IPS-20b (cell line): ENCODE measurements at regions not wholly inside any gene's neighbourhood (a gene's known extent, or its start where the extent isn't known, plus 50 kb on each side); places are given as distances from the start of the nearest gene placed in this dataset.

ENCODE experiments used
- H3K27ac ChIP-seq: one replicate; pipeline ENCODE4 v1.5.1; 2013; ENCODE audit warnings: low read length
- H3K27me3 ChIP-seq: 2 replicates; pipeline ENCODE4 v1.6.1; 2013; ENCODE audit warnings: mild to moderate bottlenecking, low read length, inconsistent platforms; ENCODE audit not compliant: insufficient read depth
- H3K36me3 ChIP-seq: 2 replicates; pipeline ENCODE4 v1.6.1; 2013; ENCODE audit warnings: low read depth, mild to moderate bottlenecking, inconsistent platforms, low read length, moderate library complexity; ENCODE audit not compliant: insufficient read depth
- H3K4me1 ChIP-seq: 2 replicates; pipeline ENCODE4 v1.6.1; 2013; ENCODE audit warnings: mild to moderate bottlenecking, control low read depth, inconsistent platforms, low read length, moderate library complexity; ENCODE audit not compliant: insufficient read depth
- H3K4me3 ChIP-seq: 2 replicates; pipeline ENCODE4 v1.5.1; 2013; ENCODE audit warnings: mild to moderate bottlenecking, low read length, inconsistent platforms
- H3K9ac ChIP-seq: 2 replicates; pipeline ENCODE4 v1.6.1; 2013; ENCODE audit warnings: low read depth, mild to moderate bottlenecking, inconsistent platforms, low read length, moderate library complexity
- H3K9me3 ChIP-seq: 2 replicates; pipeline ENCODE4 v1.6.1; 2013; ENCODE audit warnings: mild to moderate bottlenecking, low read depth, low read length, inconsistent platforms; ENCODE audit not compliant: insufficient read depth

GRCh38 chr15:47824147-47824546 lies 106.8 kb downstream of the SEMA6D start:
- Histone ChIP-seq H3K27ac (no peak overlapping the region), H3K27me3 (no peaks in the 10 kb centered on the region), H3K36me3 (no peaks in the 10 kb centered on the region), H3K4me3 (no peak overlapping the region), H3K4me1 (peaks cover 4% of the 10 kb centered on the region; the same call in 1 of the 2 replicates), H3K9me3 (no peaks in the 10 kb centered on the region), H3K9ac (no peak overlapping the region)

GRCh38 chr15:47829667-47830066 lies 112.4 kb downstream of the SEMA6D start:
- H3K27me3 ChIP-seq, result no peaks in the 10 kb centered on the region
- no peaks in the 10 kb centered on the region for H3K4me1 ChIP-seq
- no peak overlapping the region for H3K9ac ChIP-seq
- no peak overlapping the region for H3K4me3 ChIP-seq
- no peaks in the 10 kb centered on the region for H3K36me3 ChIP-seq
- peaks cover 3% of the 10 kb centered on the region; the same call in 1 of the 2 replicates for H3K9me3 ChIP-seq
- no peak overlapping the region for H3K27ac ChIP-seq

GRCh38 chr15:47834093-47834492 lies 116.8 kb downstream of the SEMA6D start:
- Histone ChIP-seq H3K36me3 (no peaks in the 10 kb centered on the region), H3K4me1 (no peaks in the 10 kb centered on the region), H3K27me3 (no peaks in the 10 kb centered on the region), H3K9me3 (peaks cover 3% of the 10 kb centered on the region; the same call in 1 of the 2 replicates), H3K27ac (no peak overlapping the region), H3K4me3 (no peak overlapping the region), H3K9ac (no peak overlapping the region)

- no peaks in the 10 kb centered on the region for H3K4me1 ChIP-seq
- H3K27me3 ChIP-seq, result no peaks in the 10 kb centered on the region
- H3K9me3 ChIP-seq, result no peaks in the 10 kb centered on the region
- H3K27ac ChIP-seq, result no peak overlapping the region
- no peaks in the 10 kb centered on the region for H3K36me3 ChIP-seq
- H3K4me3 ChIP-seq, result no peak overlapping the region
- no peak overlapping the region for H3K9ac ChIP-seq
These were observed 122.0 kb downstream of the SEMA6D start for GRCh38 chr15:47839233-47839825.

- no peaks in the 10 kb centered on the region for H3K27me3 ChIP-seq
These were observed 125.9 kb downstream of the SEMA6D start for GRCh38 chr15:47843124-47843663.

GRCh38 chr15:47844437-47844836 lies 127.1 kb downstream of the SEMA6D start:
- Histone ChIP-seq H3K4me3 (no peak overlapping the region), H3K4me1 (no peaks in the 10 kb centered on the region), H3K9ac (no peak overlapping the region), H3K27ac (no peak overlapping the region), H3K27me3 (no peaks in the 10 kb centered on the region), H3K9me3 (no peaks in the 10 kb centered on the region), H3K36me3 (no peaks in the 10 kb centered on the region)

More at GRCh38 chr15:47843124-47843663, 125.9 kb downstream of the SEMA6D start:
- no peak overlapping the region for H3K9ac ChIP-seq
- no peaks in the 10 kb centered on the region for H3K4me1 ChIP-seq
- H3K36me3 ChIP-seq, result no peaks in the 10 kb centered on the region
- no peak overlapping the region for H3K4me3 ChIP-seq
- no peak overlapping the region for H3K27ac ChIP-seq
- no peaks in the 10 kb centered on the region for H3K9me3 ChIP-seq

GRCh38 chr15:47846128-47846868 lies 129.0 kb downstream of the SEMA6D start:
- Histone ChIP-seq H3K4me1 (no peaks in the 10 kb centered on the region), H3K4me3 (no peak overlapping the region), H3K9me3 (no peaks in the 10 kb centered on the region), H3K36me3 (no peaks in the 10 kb centered on the region), H3K27me3 (no peaks in the 10 kb centered on the region), H3K27ac (no peak overlapping the region), H3K9ac (no peak overlapping the region)

GRCh38 chr15:47846876-47847275 lies 129.6 kb downstream of the SEMA6D start:
- H3K27ac ChIP-seq, result no peak overlapping the region
- no peaks in the 10 kb centered on the region for H3K27me3 ChIP-seq
- H3K9me3 ChIP-seq, result no peaks in the 10 kb centered on the region
- H3K4me3 ChIP-seq, result no peak overlapping the region
- no peak overlapping the region for H3K9ac ChIP-seq
- H3K36me3 ChIP-seq, result no peaks in the 10 kb centered on the region
- H3K4me1 ChIP-seq, result no peaks in the 10 kb centered on the region

- Histone ChIP-seq H3K36me3 (no peaks in the 10 kb centered on the region), H3K9me3 (no peaks in the 10 kb centered on the region), H3K27me3 (no peaks in the 10 kb centered on the region), H3K27ac (no peak overlapping the region), H3K4me1 (peaks cover 9% of the 10 kb centered on the region), H3K9ac (no peak overlapping the region), H3K4me3 (no peak overlapping the region)
These were observed 138.8 kb downstream of the SEMA6D start for GRCh38 chr15:47856071-47856470.

- Histone ChIP-seq H3K4me1 (peaks cover 19% of the 10 kb centered on the region), H3K9me3 (no peaks in the 10 kb centered on the region), H3K27me3 (no peaks in the 10 kb centered on the region), H3K9ac (no peak overlapping the region), H3K4me3 (no peak overlapping the region), H3K36me3 (no peaks in the 10 kb centered on the region), H3K27ac (no peak overlapping the region)
These were observed 139.9 kb downstream of the SEMA6D start for GRCh38 chr15:47857014-47857775.

- H3K27me3 ChIP-seq, result no peaks in the 10 kb centered on the region
- H3K4me3 ChIP-seq, result no peak overlapping the region
- H3K9ac ChIP-seq, result no peak overlapping the region
- no peak overlapping the region for H3K27ac ChIP-seq
- H3K4me1 ChIP-seq, result peaks cover 19% of the 10 kb centered on the region
- no peaks in the 10 kb centered on the region for H3K9me3 ChIP-seq
- no peaks in the 10 kb centered on the region for H3K36me3 ChIP-seq
These were observed 140.5 kb downstream of the SEMA6D start for GRCh38 chr15:47857776-47858167.
